ENCODE measurements at regions not wholly inside any gene's neighbourhood (a gene's known extent, or its start where the extent isn't known, plus 50 kb on each side); places are given as distances from the start of the nearest gene placed in this dataset.
"Not testable (repeated sequence)": the region's sequence is repeated elsewhere in the genome, so short reads cannot be mapped to it uniquely, and the experiment has no call there.

- DNase-seq: not testable (repeated sequence)
Observed at GRCh38 chrX:71822314-71822713, 59.2 kb downstream of the CXorf49B start.

DNA sequence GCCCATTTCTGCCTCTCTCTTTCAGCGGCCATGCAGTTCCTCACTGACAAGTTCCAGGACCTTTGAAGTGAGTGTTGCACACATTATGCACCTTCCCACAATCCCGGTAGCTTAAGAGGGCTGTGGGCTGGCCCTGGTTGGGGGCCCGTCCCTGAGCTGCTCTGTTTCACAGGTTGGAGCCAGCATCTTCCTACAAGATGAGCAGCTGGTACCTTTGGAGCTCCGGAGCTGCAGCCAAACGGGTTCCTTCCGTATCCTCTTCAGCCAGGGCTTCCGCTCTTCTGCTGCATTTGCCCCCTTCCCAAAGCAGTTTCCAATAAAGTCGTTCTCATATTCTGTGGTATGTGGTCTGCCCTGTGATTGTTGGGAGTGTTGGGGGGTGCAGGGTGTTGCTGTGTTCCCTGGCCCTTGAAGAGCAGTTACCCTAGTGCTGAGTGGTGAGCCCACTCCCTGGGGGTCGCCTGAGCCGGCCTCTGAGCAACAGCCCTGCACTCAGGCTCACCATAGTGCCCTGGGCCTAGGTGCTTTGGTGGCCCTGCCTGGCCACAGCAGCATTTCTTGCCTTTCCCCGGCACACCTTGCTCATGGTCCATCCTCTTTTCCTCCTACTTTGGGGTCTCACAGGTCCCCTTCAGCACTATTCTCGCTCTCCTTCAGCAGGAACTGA is 60.4 kb downstream of the CXorf49B start:
- no peak for DNase-seq

GRCh38 chrX:71828086-71828485 is 64.9 kb downstream of the CXorf49B start:
- no peak for DNase-seq

DNA sequence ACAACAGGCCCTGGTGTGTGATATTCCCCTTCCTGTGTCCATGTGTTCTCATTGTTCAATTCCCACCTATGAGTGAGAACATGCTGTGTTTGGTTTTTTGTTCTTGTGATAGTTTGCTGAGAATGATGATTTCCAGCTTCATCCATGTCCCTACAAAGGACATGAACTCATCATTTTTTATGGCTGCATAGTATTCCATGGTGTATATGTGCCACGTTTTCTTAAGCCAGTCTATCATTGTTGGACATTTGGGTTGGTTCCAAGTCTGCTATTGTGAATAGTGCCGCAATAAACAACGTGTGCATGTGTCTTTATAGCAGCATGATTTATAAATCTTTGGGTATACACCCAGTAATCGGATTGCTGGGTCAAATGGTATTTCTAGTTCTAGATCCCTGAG is 72.6 kb upstream of the NHSL2 start:
- not testable (repeated sequence) for DNase-seq

DNA sequence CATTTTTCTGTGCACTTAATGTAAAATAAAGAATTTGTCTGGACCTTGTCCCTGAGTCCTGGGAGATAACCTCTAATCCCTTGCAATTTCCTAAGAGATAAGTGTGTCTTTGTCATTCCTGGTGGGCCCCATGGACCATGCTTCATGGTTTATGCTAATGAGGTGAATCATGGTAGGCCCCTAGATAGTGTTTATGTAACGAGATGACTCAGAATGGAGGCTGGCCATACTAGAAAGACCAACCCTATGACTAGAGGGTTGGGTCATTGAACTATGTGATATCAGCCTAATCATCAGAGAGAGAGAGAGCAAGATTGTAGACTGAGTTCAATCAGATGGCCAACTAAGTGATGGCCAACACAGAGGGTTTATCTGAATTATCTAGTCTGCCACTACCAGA is 64.2 kb upstream of the NHSL2 start:
- DNase-seq: no peak

- DNase-seq: no peak
Observed at GRCh38 chrX:71852182-71852581, 58.5 kb upstream of the NHSL2 start.

- DNase-seq: peak; percentile 41
Observed at GRCh38 chrX:71859637-71860036, 51.0 kb upstream of the NHSL2 start.

All from CD4-positive, alpha-beta T cell treated with Interleukin-4 for 4 hours (primary cell).